HepG2 (cell line): ENCODE measurements at regions not wholly inside any gene's neighbourhood (a gene's known extent, or its start where the extent isn't known, plus 50 kb on each side); places are given as distances from the start of the nearest gene placed in this dataset.
A peak's percentile ranks its signal among the peaks of the same experiment; 100 is the strongest.

Source experiments
- ATAC-seq: fragments of 200-7000 bp; cut with Tn5 transposase; 3 replicates; pipeline ENCODE4 v1.9.1; 2020; ENCODE audit warnings: mild to moderate bottlenecking, moderate library complexity
- BruUV-seq: library from RNA; stranded (reverse); fragments of 400-500 nt; replicated peaks from 2 replicates; lab custom pipeline; 2021; lab: Mats Ljungman, UMichigan
- CTCF ChIA-PET: fragments of 300-600 bp; formaldehyde crosslinking; extraction: SDS; loops from one replicate; lab custom pipeline; 2021; ENCODE audit warnings: low total read pairs, inconsistent platforms, low intra/inter-chr PET ratio; lab: Yijun Ruan, JAX
- POLR2A ChIA-PET: fragments of 350-600 bp; sonication (Branson Sonifier 250); formaldehyde crosslinking; loops from one replicate; lab custom pipeline; 2020; ENCODE audit warnings: antibody characterized with exemption, inconsistent platforms; lab: Yijun Ruan, JAX
- DNase-seq: peaks from one replicate; pipeline ENCODE4 v3.0.0-alpha.2; 2015; ENCODE audit warnings: low spot score
- FAIRE-seq: peaks from 3 replicates; lab custom pipeline; 2011; peaks lifted over from hg19 to GRCh38; lab: Jason Lieb, UNC
- H2AFZ ChIP-seq: one replicate; pipeline ENCODE4 v1.6.1; 2011; ENCODE audit warnings: low read length, inconsistent platforms
- H3K27ac ChIP-seq: fragments of 300-600 bp; 3 replicates; pipeline ENCODE4 v1.8.0; 2011; ENCODE audit warnings: mixed run types, mild to moderate bottlenecking, mixed read lengths, low read length, inconsistent platforms; ENCODE audit not compliant: insufficient read depth; ENCODE audit errors: extremely low read length
- H3K27me3 ChIP-seq, 2 experiments: fragments of 200-600 bp in 1 of 2; 2 replicates in 1 of 2; 3 replicates in 1 of 2; pipeline versions ENCODE4 v1.6.0 to v1.8.0; 2011; ENCODE audit warnings: low read length in 2 of 2, mild to moderate bottlenecking in 2 of 2, moderate library complexity in 2 of 2, inconsistent platforms in 1 of 2; ENCODE audit not compliant: insufficient read depth in 2 of 2, control insufficient read depth in 1 of 2
- H3K36me3 ChIP-seq, 2 experiments: fragments of 200-600 bp in 1 of 2; replicated peaks in 1 of 2; 2 replicates in 1 of 2; 3 replicates in 1 of 2; pipeline versions ENCODE4 v1.5.1 to v1.8.0; 2011; ENCODE audit warnings: low read length in 2 of 2, inconsistent platforms in 1 of 2; ENCODE audit not compliant: insufficient read depth in 2 of 2, control insufficient read depth in 1 of 2
- H3K4me1 ChIP-seq: 2 replicates; pipeline ENCODE4 v1.5.1; 2012; ENCODE audit warnings: low read length, inconsistent platforms; ENCODE audit not compliant: insufficient read depth
- H3K4me2 ChIP-seq: 2 replicates; pipeline ENCODE4 v1.6.0; 2011; ENCODE audit warnings: low read depth, low read length, inconsistent platforms
- H3K4me3 ChIP-seq, 3 experiments: fragments of 200-600 bp in 1 of 3; sonication (generic), shearing (Covaris generic) in 1 of 3; replicated peaks in 1 of 3; 2 replicates each; pipeline ENCODE4 v1.5.1; 2011 to 2016; ENCODE audit warnings: low read length in 3 of 3, inconsistent platforms in 2 of 3, low read depth in 2 of 3, mild to moderate bottlenecking in 2 of 3, control low read depth in 1 of 3, mixed read lengths in 1 of 3; ENCODE audit not compliant: insufficient read depth in 1 of 3
- H3K79me2 ChIP-seq: one replicate; pipeline ENCODE4 v1.6.1; 2011; ENCODE audit warnings: low read length, inconsistent platforms; ENCODE audit not compliant: insufficient read depth
- H3K9ac ChIP-seq: 2 replicates; pipeline ENCODE4 v1.6.0; 2011; ENCODE audit warnings: mild to moderate bottlenecking, low read depth, low read length, inconsistent platforms; ENCODE audit not compliant: insufficient read depth
- H3K9me3 ChIP-seq: 2 replicates; pipeline ENCODE4 v1.5.1; 2012; ENCODE audit warnings: mild to moderate bottlenecking, low read length
- H4K20me1 ChIP-seq: 2 replicates; pipeline ENCODE4 v1.6.0; 2011; ENCODE audit warnings: inconsistent platforms, mild to moderate bottlenecking, low read length, moderate library complexity; ENCODE audit not compliant: insufficient read depth
- DMAP1 ChIP-seq: IDR thresholded peaks from 2 replicates; pipeline ENCODE4 v1.6.1; 2016
- FOSL2 ChIP-seq: sonication (generic); formaldehyde crosslinking; IDR thresholded peaks from 2 replicates; pipeline ENCODE4 v1.4.0; 2020; ENCODE audit warnings: missing genetic modification reagents
- FOXA3 ChIP-seq: IDR thresholded peaks from 2 replicates; pipeline ENCODE4 v1.6.1; 2016; ENCODE audit warnings: missing genetic modification reagents, missing compliant biosample characterization
- KMT2A ChIP-seq: sonication (generic); formaldehyde crosslinking; IDR thresholded peaks from 2 replicates; pipeline ENCODE4 v1.4.0; 2020; ENCODE audit warnings: missing genetic modification reagents
- SMYD3 ChIP-seq: sonication (generic); formaldehyde crosslinking; IDR thresholded peaks from 2 replicates; pipeline ENCODE4 v1.8.1; 2023; ENCODE audit warnings: mild to moderate bottlenecking, missing genetic modification reagents
- U2AF2 ChIP-seq: fragments of 200-400 bp; formaldehyde crosslinking; IDR thresholded peaks from 2 replicates; pipeline ENCODE4 v1.6.1; 2017; ENCODE audit warnings: low read depth, mild to moderate bottlenecking, low read length
- ZNF124 ChIP-seq: sonication (generic); formaldehyde crosslinking; IDR thresholded peaks from 2 replicates; pipeline ENCODE4 v1.4.0; 2020; ENCODE audit warnings: missing genetic modification reagents
- ZNF296 ChIP-seq: sonication (generic); formaldehyde crosslinking; conservative IDR thresholded peaks from 2 replicates; pipeline ENCODE4 v1.5.0; 2020; ENCODE audit warnings: mild to moderate bottlenecking, missing genetic modification reagents
- ZNF747 ChIP-seq: sonication (generic); formaldehyde crosslinking; IDR thresholded peaks from 2 replicates; pipeline ENCODE4 v1.8.1; 2023; ENCODE audit warnings: missing genetic modification reagents, mild to moderate bottlenecking, borderline replicate concordance
- ZNF792 ChIP-seq: IDR thresholded peaks from 2 replicates; pipeline ENCODE4 v1.6.1; 2016
- ZSCAN5A ChIP-seq: sonication (generic); formaldehyde crosslinking; IDR thresholded peaks from 2 replicates; pipeline ENCODE4 v1.8.0; 2022; ENCODE audit warnings: mild to moderate bottlenecking, missing genetic modification reagents, borderline replicate concordance
- WGBS: methylation state at CpG from one replicate; pipeline ENCODE4 v1.1.6; 2017; ENCODE audit warnings: low lambda C conversion rate; 5-methylcytosine and 5-hydroxymethylcytosine counted together
- in situ Hi-C: cut with HindIII; loops from 2 replicates; pipeline ENCODE4 v1.10.0; 2017; ENCODE audit warnings: low pct_unique_long_range_greater_than_20kb; ENCODE audit not compliant: extremely low pct_ligation_motif_present
- intact Hi-C: fragments of 100-400 bp; cut with micrococcal nuclease; formaldehyde crosslinking; loops from one replicate; pipeline ENCODE4 v1.10.0; 2022; ENCODE audit not compliant: unreplicated experiment

- H3K4me3 ChIP-seq: no peak overlapping the region
- no TSS peak for BruUV-seq
- TF ChIP-seq FOXA3 (peak; percentile 53; the same call in 1 of the 2 replicates), ZNF296 (no peak), SMYD3 (CRISPR knock-in tag) (no peak), U2AF2 (no peak), FOSL2 (CRISPR knock-in tag) (peak; percentile 89), ZSCAN5A (CRISPR knock-in tag) (no peak)
- H3K4me1 ChIP-seq: no peaks in the 10 kb centered on the region
- H3K36me3 ChIP-seq: no peaks in the 10 kb centered on the region
- no peak overlapping the region for H3K27ac ChIP-seq
- no peaks in the 10 kb centered on the region for H3K9me3 ChIP-seq
- no peaks in the 10 kb centered on the region for H3K79me2 ChIP-seq
- FAIRE-seq (no peak), ATAC-seq (peak; percentile 62; the same call in 1 of the 3 replicates), DNase-seq (no peak)
- CTCF ChIA-PET: no interaction called here
- H4K20me1 ChIP-seq: no peaks in the 10 kb centered on the region
- no peaks in the 10 kb centered on the region; a peak in 1 of 5 replicates for H3K27me3 ChIP-seq
- no peak overlapping the region for H3K9ac ChIP-seq
- in situ Hi-C loops (no loop called here), intact Hi-C loops (no loop called here)
- H3K4me2 ChIP-seq: no peak overlapping the region
- H2AFZ ChIP-seq: no peak overlapping the region
- POLR2A ChIA-PET: no interaction called here
- WGBS: 8% methylated on average over 4 of the region's 4 CpGs
Observed at GRCh38 chr17:27226611-27227230, 67.2 kb upstream of the WSB1 start.

- BruUV-seq: no TSS peak
- Histone ChIP-seq H4K20me1 (no peaks in the 10 kb centered on the region), H3K79me2 (no peaks in the 10 kb centered on the region), H3K27me3 (peaks cover 0 to 7% of the 10 kb centered on the region in 2 experiments; a peak in 1 of 5 replicates), H3K4me3 (no peak overlapping the region), H3K9me3 (no peaks in the 10 kb centered on the region), H2AFZ (no peak overlapping the region), H3K27ac (no peak overlapping the region), H3K36me3 (no peaks in the 10 kb centered on the region), H3K9ac (no peak overlapping the region), H3K4me1 (no peaks in the 10 kb centered on the region), H3K4me2 (no peak overlapping the region)
- no peak for TF ChIP-seq DMAP1
- no peak for TF ChIP-seq ZNF747 (CRISPR knock-in tag)
- TF ChIP-seq ZNF792 (CRISPR knock-in tag): no peak
- TF ChIP-seq KMT2A: no peak
- no peak for TF ChIP-seq ZNF124 (CRISPR knock-in tag)
- ChIA-PET POLR2A (no interaction called here), CTCF (no interaction called here)
- in situ Hi-C loops (loop anchor here (10.0 kb wide), 3 partner anchors 124 to 364 kb away; partner anchors contain the start of gene KSR1), intact Hi-C loops (loop anchor here (10.0 kb wide), 1 partner anchor 374 kb away; no protein-coding TSS in a partner anchor)
- 30% methylated on average over 8 of the region's 8 CpGs for WGBS
- FAIRE-seq: no peak
- DNase-seq: no peak
- no peak for ATAC-seq
Observed at GRCh38 chr17:27230996-27231395, 62.9 kb upstream of the WSB1 start.
